Heart right ventricle (tissue), 16 donors: ENCODE measurements at regions not wholly inside any gene's neighbourhood (a gene's known extent, or its start where the extent isn't known, plus 50 kb on each side); places are given as distances from the start of the nearest gene placed in this dataset.

Experiments
- ATAC-seq, 8 donors: fragments of 200-7000 bp; cut with Tn5 transposase; one replicate each; pipeline ENCODE4 v1.9.1; 2020; ENCODE audit warnings: mild to moderate bottlenecking in 8 of 8, moderate library complexity in 8 of 8, moderate number of reproducible peaks in 1 of 8
- DNase-seq, 2 donors: peaks; one replicate each; pipeline ENCODE4 v3.0.0-alpha.2; 2020
- H3K27ac ChIP-seq, 10 donors: fragments of 200-600 bp; sonication (generic) in 2 of 10; one replicate each; pipeline versions ENCODE4 v1.5.0 to v1.8.0; 2020 to 2022; ENCODE audit warnings: mild to moderate bottlenecking in 3 of 10
- H3K27me3 ChIP-seq, 7 donors: fragments of 200-600 bp; one replicate each; pipeline ENCODE4 v1.8.0; 2021 to 2022; ENCODE audit warnings: mild to moderate bottlenecking in 2 of 7
- H3K36me3 ChIP-seq, 9 donors: fragments of 200-600 bp; sonication (generic) in 1 of 9; one replicate each; pipeline versions ENCODE4 v1.5.0 to v1.8.0; 2020 to 2022; ENCODE audit warnings: mild to moderate bottlenecking in 2 of 9
- H3K4me1 ChIP-seq, 9 donors: fragments of 200-600 bp; sonication (generic) in 1 of 9; one replicate each; pipeline versions ENCODE4 v1.5.0 to v1.8.0; 2020 to 2022; ENCODE audit warnings: mild to moderate bottlenecking in 4 of 9
- H3K4me3 ChIP-seq, 10 donors: fragments of 200-600 bp; sonication (generic) in 2 of 10; one replicate each; pipeline versions ENCODE4 v1.5.0 to v1.8.0; 2020 to 2022; ENCODE audit warnings: mild to moderate bottlenecking in 7 of 10, moderate library complexity in 2 of 10
- H3K9me3 ChIP-seq, 11 donors: fragments of 200-600 bp in 10 of 11; sonication (generic) in 2 of 11; one replicate each; pipeline versions ENCODE4 v1.5.0 to v1.8.0; 2013 to 2022; ENCODE audit warnings: mild to moderate bottlenecking in 2 of 11, control low read depth in 1 of 11, moderate library complexity in 1 of 11
- CTCF ChIP-seq, 9 donors: fragments of 200-600 bp; sonication (generic) in 2 of 9; IDR thresholded peaks; one replicate each; pipeline versions ENCODE4 v1.5.0 to v1.8.0; 2021 to 2022; ENCODE audit warnings: antibody characterized with exemption in 9 of 9, mild to moderate bottlenecking in 5 of 9, moderate library complexity in 1 of 9
- WGBS, 2 donors: extraction: QIAGEN DNeasy Blood & Tissue Kit; methylation state at CpG; one replicate each; pipeline ENCODE4 v1.1.7; 2013; ENCODE audit warnings: inconsistent platforms in 1 of 2; 5-methylcytosine and 5-hydroxymethylcytosine counted together
- intact Hi-C, 10 donors: fragments of 100-400 bp; cut with DNase I; formaldehyde crosslinking; loops; one replicate each; pipeline versions ENCODE4 v1.11.1 to v1.14.2; 2022
- donor health status: Arrhythmogenic right ventricular cardiomyopathy.
- donor health status: ischemic (EF 13 %, LVEDD 7.1; RV severe dilation, severe dysfunction).
- donor health status: healthy with polysubstance abuse.
- donor health status: DM: no; HTN: yes; CAD: no.
- donor health status: DM: no; HTN: no; CAD: no.
- donor health status: ischemic (EF 25% LVEDD 6.9; RV normal size, moderate dysfunction).
- donor health status: ischemic (EF 25% LVEDD 5.7; RV mildly dilated, moderate dysfunction).
- donor health status: healthy.
- donor health status: DM: yes; HTN: yes; CAD: no.
- donor health status: Ischemic cardiomyopathy.
- donor health status: ischemic (EF 35%, LVEDD 5.7; RV mildly dilated, moderate dysfunction).
- donor health status: nonischemic (EF 11% LVEDD 7.7; RV severe dilation, severe dysfunction).
- donor health status: DM: yes; HTN: yes; CAD: no.
- donor health status: PGD.
- donor health status: ischemic (EF 29% LVEDD 5.4; RV normal size, mild dysfunction).
- donor health status: nonischemic (EF 23%, LVEDD 6.1; RV moderate dilation, normal function).

GRCh38 chr14:71180397-71180796, 273.1 kb downstream of the PCNX1 start:
- Histone ChIP-seq H3K27ac (no peak overlapping the region), H3K9me3 (no peaks in the 10 kb centered on the region), H3K36me3 (no peaks in the 10 kb centered on the region), H3K4me3 (no peak overlapping the region), H3K4me1 (peaks cover 0 to 9% (median 0%) of the 10 kb centered on the region in 9 donors), H3K27me3 (peaks cover 0 to 3% (median 0%) of the 10 kb centered on the region in 7 donors)
- DNase-seq (no peak), ATAC-seq (no peak)
- WGBS, 2 donors, result 73 to 84% methylated on average over 5 of the region's 5 CpGs
- intact Hi-C loops, result no loop called here
- no peak for TF ChIP-seq CTCF (IDR thresholded peaks at IDR 0.05)

GRCh38 chr14:71181215-71182003, 274.1 kb downstream of the PCNX1 start:
- no peak for DNase-seq

GRCh38 chr14:71183876-71184689, 276.8 kb downstream of the PCNX1 start:
- no peaks in the 10 kb centered on the region for H3K9me3 ChIP-seq
- TF ChIP-seq CTCF (IDR thresholded peaks at IDR 0.05), result no peak
- peak in 1 of 8 donors; percentile 35 for ATAC-seq
- no peaks in the 10 kb centered on the region for H3K36me3 ChIP-seq
- WGBS, 2 donors, result 41% methylated on average over 7 of the region's 7 CpGs
- H3K4me3 ChIP-seq, result no peak overlapping the region
- peaks cover 0 to 11% (median 0%) of the 10 kb centered on the region in 7 donors for H3K27me3 ChIP-seq
- no peak overlapping the region for H3K27ac ChIP-seq
- no peak for DNase-seq
- peaks cover 0 to 9% (median 0%) of the 10 kb centered on the region in 9 donors for H3K4me1 ChIP-seq
- intact Hi-C loops, result no loop called here

More at GRCh38 chr14:71181215-71182003, 274.1 kb downstream of the PCNX1 start:
- H3K27ac ChIP-seq, result no peak overlapping the region
- H3K36me3 ChIP-seq, result no peaks in the 10 kb centered on the region
- WGBS, 2 donors, result 89 to 92% methylated on average over 23 of the region's 23 CpGs
- no peak for ATAC-seq
- no peaks in the 10 kb centered on the region for H3K9me3 ChIP-seq
- H3K4me1 ChIP-seq, result peaks cover 0 to 9% (median 0%) of the 10 kb centered on the region in 9 donors
- no peak overlapping the region for H3K4me3 ChIP-seq
- intact Hi-C loops, result no loop called here
- no peak for TF ChIP-seq CTCF (IDR thresholded peaks at IDR 0.05)
- H3K27me3 ChIP-seq, result peaks cover 0 to 3% (median 0%) of the 10 kb centered on the region in 7 donors

- DNase-seq (no peak), ATAC-seq (no peak)
- Histone ChIP-seq H3K9me3 (no peaks in the 10 kb centered on the region), H3K27me3 (peaks cover 0 to 9% (median 0%) of the 10 kb centered on the region in 7 donors), H3K4me3 (no peak overlapping the region), H3K36me3 (no peaks in the 10 kb centered on the region), H3K4me1 (peaks cover 0 to 9% (median 0%) of the 10 kb centered on the region in 9 donors), H3K27ac (no peak overlapping the region)
- no peak for TF ChIP-seq CTCF (IDR thresholded peaks at IDR 0.05)
- 91 to 98% methylated on average over 2 of the region's 2 CpGs for WGBS, 2 donors
- intact Hi-C loops, result no loop called here
Observed at GRCh38 chr14:71185637-71186036, 278.4 kb downstream of the PCNX1 start.
